Activated naive CD4-positive, alpha-beta T cell treated with anti-CD3 and anti-CD28 coated beads, Interleukin-2, amount 10 ng/mL, durations not matched to agents 7 days and 5 days (primary cell): ENCODE measurements at regions not wholly inside any gene's neighbourhood (a gene's known extent, or its start where the extent isn't known, plus 50 kb on each side); places are given as distances from the start of the nearest gene placed in this dataset.

Experiments
- CTCF ChIA-PET: fragments of 350-600 bp; sonication (Branson Sonifier 250); formaldehyde crosslinking; loops from one replicate; lab custom pipeline; 2021; ENCODE audit warnings: antibody characterized with exemption; lab: Charles Lee
- DNase-seq: peaks from one replicate; pipeline ENCODE4 v3.0.0-alpha.2; 2020
- H3K27ac Mint-ChIP-seq: one replicate; pipeline ENCODE4 v1.8.0; 2021; ENCODE audit warnings: mild to moderate bottlenecking, moderate library complexity, mixed read lengths
- H3K27me3 Mint-ChIP-seq: one replicate; pipeline ENCODE4 v1.8.0; 2021; ENCODE audit warnings: mild to moderate bottlenecking, mixed read lengths
- H3K36me3 Mint-ChIP-seq: one replicate; pipeline ENCODE4 v1.8.0; 2021; ENCODE audit warnings: mixed read lengths
- H3K4me1 Mint-ChIP-seq: one replicate; pipeline ENCODE4 v1.8.0; 2021; ENCODE audit warnings: mixed read lengths
- H3K4me3 Mint-ChIP-seq: one replicate; pipeline ENCODE4 v1.8.0; 2021; ENCODE audit warnings: mild to moderate bottlenecking, moderate library complexity, mixed read lengths
- H3K9me3 Mint-ChIP-seq: one replicate; pipeline ENCODE4 v1.8.0; 2021; ENCODE audit warnings: mixed read lengths

DNA sequence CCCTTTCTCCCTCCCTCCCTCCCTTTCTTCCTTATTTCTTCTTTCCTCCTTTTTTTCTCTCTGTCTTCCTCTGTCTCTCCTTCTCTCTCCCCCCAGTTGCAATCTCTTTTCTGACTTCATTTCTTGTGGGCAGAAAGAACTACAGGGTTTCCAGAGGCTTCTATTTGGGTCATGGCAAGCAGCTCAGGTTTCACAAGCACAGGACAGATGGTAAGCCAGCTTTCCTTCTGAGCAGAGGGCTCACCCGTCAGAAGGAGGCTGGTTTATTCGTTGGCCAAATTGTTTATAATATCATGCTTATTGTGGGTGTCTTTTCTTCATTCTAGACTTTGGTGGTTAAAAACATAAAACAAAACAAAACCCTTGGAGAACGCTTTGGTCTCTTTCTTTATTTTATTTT lies 58.9 kb upstream of the CLMP start:
- Mint-ChIP-seq H3K4me3 (no peak overlapping the region), H3K27me3 (peaks cover 61% of the 10 kb centered on the region), H3K4me1 (no peaks in the 10 kb centered on the region), H3K27ac (no peak overlapping the region), H3K36me3 (peaks cover 1% of the 10 kb centered on the region), H3K9me3 (peaks cover 13% of the 10 kb centered on the region)
- no peak for DNase-seq
- CTCF ChIA-PET = no interaction called here

GRCh38 chr11:123253223-123253622 lies 58.2 kb upstream of the CLMP start:
- no peak overlapping the region for H3K27ac Mint-ChIP-seq
- peaks cover 56% of the 10 kb centered on the region for H3K27me3 Mint-ChIP-seq
- CTCF ChIA-PET = interaction anchor here (3.7 kb wide), 1 partner anchor 142 kb away, joined by 15 read pairs; no protein-coding TSS in a partner anchor

DNA sequence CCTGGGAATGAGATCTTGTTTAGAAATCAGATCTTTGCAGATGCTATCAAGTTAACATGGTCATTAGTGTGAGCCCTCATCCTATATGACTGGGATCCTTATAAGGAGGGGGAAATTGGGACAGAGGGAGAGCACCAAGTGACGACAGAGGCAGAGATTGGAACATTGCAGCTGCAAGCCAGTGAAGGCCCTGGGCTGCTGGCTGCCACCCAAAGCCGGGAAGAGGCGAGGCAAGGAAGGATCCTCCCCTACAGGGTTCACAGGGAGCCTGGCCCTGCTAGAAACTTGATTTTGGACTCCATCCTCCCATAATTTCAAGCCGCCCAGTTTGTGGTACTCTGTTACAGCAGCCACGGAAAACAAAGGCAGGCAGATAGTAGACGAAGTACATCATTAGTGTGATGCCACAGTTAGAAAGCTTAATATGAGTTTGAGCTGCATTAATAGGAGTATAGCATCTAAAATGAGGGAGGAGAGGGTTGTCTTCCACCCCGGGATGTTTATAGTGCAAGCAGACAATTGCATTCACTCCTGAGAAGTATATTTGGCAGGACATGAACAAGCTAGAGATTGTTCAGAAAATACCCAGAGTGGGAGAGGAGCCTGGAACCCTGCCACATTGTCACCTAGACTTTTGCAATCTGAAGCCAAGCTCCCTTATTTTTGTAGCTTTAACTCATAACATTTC lies 56.8 kb upstream of the CLMP start:
- no peaks in the 10 kb centered on the region for H3K9me3 Mint-ChIP-seq
- CTCF ChIA-PET = interaction anchor here (0.7 to 3.7 kb wide), 6 partner anchors 10 to 227 kb away, joined by 3 to 15 read pairs (median 6); no protein-coding TSS in a partner anchor
- no peaks in the 10 kb centered on the region for H3K36me3 Mint-ChIP-seq
- H3K27ac Mint-ChIP-seq = no peak overlapping the region
- no peak for DNase-seq
- H3K4me1 Mint-ChIP-seq = peaks cover 6% of the 10 kb centered on the region
- no peak overlapping the region for H3K4me3 Mint-ChIP-seq
- H3K27me3 Mint-ChIP-seq = peaks cover 61% of the 10 kb centered on the region

More at GRCh38 chr11:123253223-123253622, 58.2 kb upstream of the CLMP start:
- Mint-ChIP-seq H3K9me3 (peaks cover 7% of the 10 kb centered on the region), H3K4me3 (no peak overlapping the region), H3K36me3 (peaks cover 1% of the 10 kb centered on the region), H3K4me1 (no peaks in the 10 kb centered on the region)
- no peak for DNase-seq

GRCh38 chr11:123250892-123251656 lies 56.0 kb upstream of the CLMP start:
- H3K27me3 Mint-ChIP-seq = peaks cover 55% of the 10 kb centered on the region
- H3K4me3 Mint-ChIP-seq = no peak overlapping the region
- CTCF ChIA-PET = interaction anchor here (0.9 to 3.7 kb wide), 4 partner anchors 12 to 140 kb away, joined by 3 to 15 read pairs (median 4); no protein-coding TSS in a partner anchor
- H3K4me1 Mint-ChIP-seq = peaks cover 6% of the 10 kb centered on the region
- no peaks in the 10 kb centered on the region for H3K9me3 Mint-ChIP-seq
- no peaks in the 10 kb centered on the region for H3K36me3 Mint-ChIP-seq
- no peak overlapping the region for H3K27ac Mint-ChIP-seq
- DNase-seq = no peak

GRCh38 chr11:123249354-123249753 lies 54.3 kb upstream of the CLMP start:
- Mint-ChIP-seq H3K4me1 (peaks cover 6% of the 10 kb centered on the region), H3K27me3 (peaks cover 44% of the 10 kb centered on the region), H3K36me3 (no peaks in the 10 kb centered on the region), H3K27ac (no peak overlapping the region), H3K4me3 (no peak overlapping the region), H3K9me3 (no peaks in the 10 kb centered on the region)
- DNase-seq = no peak
- CTCF ChIA-PET = interaction anchor here (0.9 to 3.7 kb wide), 5 partner anchors 9 to 229 kb away, joined by 3 to 15 read pairs (median 3); no protein-coding TSS in a partner anchor

GRCh38 chr11:123247813-123248379 lies 52.8 kb upstream of the CLMP start:
- DNase-seq = no peak
- Mint-ChIP-seq H3K27ac (no peak overlapping the region), H3K9me3 (no peaks in the 10 kb centered on the region), H3K4me1 (peaks cover 9% of the 10 kb centered on the region), H3K36me3 (no peaks in the 10 kb centered on the region), H3K4me3 (no peak overlapping the region), H3K27me3 (peaks cover 41% of the 10 kb centered on the region)
- CTCF ChIA-PET = interaction anchor here (0.7 to 5.0 kb wide), 37 partner anchors 10 to 332 kb away, joined by 3 to 163 read pairs (median 4); no protein-coding TSS in a partner anchor

GRCh38 chr11:123247496-123247799 lies 52.4 kb upstream of the CLMP start:
- H3K9me3 Mint-ChIP-seq = no peaks in the 10 kb centered on the region
- H3K4me1 Mint-ChIP-seq = peaks cover 9% of the 10 kb centered on the region
- H3K36me3 Mint-ChIP-seq = no peaks in the 10 kb centered on the region
- no peak for DNase-seq
- peaks cover 38% of the 10 kb centered on the region for H3K27me3 Mint-ChIP-seq
- no peak overlapping the region for H3K4me3 Mint-ChIP-seq
- no peak overlapping the region for H3K27ac Mint-ChIP-seq
- CTCF ChIA-PET = interaction anchor here (0.6 to 5.0 kb wide), 47 partner anchors 9 to 383 kb away, joined by 3 to 163 read pairs (median 4); partner anchors contain the start of gene HSPA8

- CTCF ChIA-PET = interaction anchor here (0.6 to 5.0 kb wide), 47 partner anchors 9 to 383 kb away, joined by 3 to 163 read pairs (median 4); partner anchors contain the start of gene HSPA8
- H3K4me3 Mint-ChIP-seq = no peak overlapping the region
Observed at GRCh38 chr11:123246749-123247495, 51.9 kb upstream of the CLMP start.

DNA sequence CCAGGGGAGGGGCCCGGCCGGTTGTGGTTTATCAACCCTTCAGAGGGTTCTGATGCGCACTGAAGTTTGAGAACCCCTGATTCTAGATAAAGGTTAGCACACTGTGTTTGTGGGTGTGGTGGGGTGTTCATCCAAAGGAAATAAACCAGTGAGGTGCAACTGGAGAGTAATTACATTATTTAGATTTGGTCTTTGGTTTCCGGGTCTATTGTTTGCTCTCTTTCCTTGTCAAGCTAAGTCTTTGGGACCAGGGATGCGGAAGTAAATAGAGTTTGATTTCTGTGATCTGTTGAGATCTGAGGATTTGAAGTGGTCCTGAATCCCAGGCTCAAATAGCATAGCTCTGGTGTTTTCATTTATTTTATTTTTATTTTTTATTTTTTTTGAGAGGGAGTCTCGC lies 50.5 kb upstream of the CLMP start:
- no peak for DNase-seq
- peaks cover 31% of the 10 kb centered on the region for H3K27me3 Mint-ChIP-seq
- H3K4me3 Mint-ChIP-seq = no peak overlapping the region
- CTCF ChIA-PET = interaction anchor here (0.6 to 5.0 kb wide), 10 partner anchors 10 to 461 kb away, joined by 3 to 163 read pairs (median 4); no protein-coding TSS in a partner anchor
- no peak overlapping the region for H3K27ac Mint-ChIP-seq
- peaks cover 9% of the 10 kb centered on the region for H3K4me1 Mint-ChIP-seq
- H3K9me3 Mint-ChIP-seq = no peaks in the 10 kb centered on the region
- H3K36me3 Mint-ChIP-seq = no peaks in the 10 kb centered on the region

More at GRCh38 chr11:123246749-123247495, 51.9 kb upstream of the CLMP start:
- Mint-ChIP-seq H3K36me3 (no peaks in the 10 kb centered on the region), H3K9me3 (no peaks in the 10 kb centered on the region), H3K27me3 (peaks cover 35% of the 10 kb centered on the region), H3K27ac (no peak overlapping the region), H3K4me1 (peaks cover 9% of the 10 kb centered on the region)
- DNase-seq = peak; percentile 89
